ENCODE measurements at regions not wholly inside any gene's neighbourhood (a gene's known extent, or its start where the extent isn't known, plus 50 kb on each side); places are given as distances from the start of the nearest gene placed in this dataset.

DNA sequence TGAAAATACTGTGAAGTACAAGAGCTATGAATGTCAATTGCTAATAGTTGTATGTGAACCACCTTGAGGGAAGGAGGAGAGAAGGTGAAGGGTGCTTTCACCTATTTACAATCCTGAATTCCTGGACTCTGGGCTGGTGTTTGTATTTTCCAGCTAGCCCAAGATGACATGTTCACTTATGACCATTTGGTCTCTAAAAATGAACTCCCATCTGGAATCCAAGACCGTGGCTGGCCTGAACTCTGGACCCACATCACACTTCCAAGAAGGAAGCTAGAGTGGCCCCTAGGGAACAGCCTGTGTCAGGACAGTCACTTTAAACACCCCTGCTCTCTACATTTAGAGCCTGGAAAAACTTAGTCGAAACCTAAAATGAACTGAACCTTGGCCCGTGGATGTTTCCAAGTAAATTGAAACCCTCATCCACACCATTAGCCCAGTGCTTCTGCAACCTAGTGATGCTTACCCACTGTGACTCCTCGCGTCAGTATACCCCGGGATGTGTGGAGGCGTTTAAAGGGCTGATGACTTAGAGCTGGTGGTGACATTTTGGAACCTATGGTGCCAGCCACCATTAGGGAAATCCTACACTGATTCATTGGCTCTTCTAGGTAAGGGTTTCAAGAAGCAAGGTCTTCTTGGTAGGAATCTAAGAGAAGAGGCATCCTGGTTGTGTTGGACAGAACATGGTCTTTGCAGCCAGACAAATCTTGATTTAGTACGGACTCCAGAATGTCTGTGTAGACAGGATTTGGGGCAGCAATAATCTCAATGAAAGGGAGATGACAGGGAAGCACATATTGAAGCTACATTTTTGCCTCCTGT, 171.5 kb upstream of the IRF2BP2 start (continued):
- TF ChIP-seq, protein P1, sequence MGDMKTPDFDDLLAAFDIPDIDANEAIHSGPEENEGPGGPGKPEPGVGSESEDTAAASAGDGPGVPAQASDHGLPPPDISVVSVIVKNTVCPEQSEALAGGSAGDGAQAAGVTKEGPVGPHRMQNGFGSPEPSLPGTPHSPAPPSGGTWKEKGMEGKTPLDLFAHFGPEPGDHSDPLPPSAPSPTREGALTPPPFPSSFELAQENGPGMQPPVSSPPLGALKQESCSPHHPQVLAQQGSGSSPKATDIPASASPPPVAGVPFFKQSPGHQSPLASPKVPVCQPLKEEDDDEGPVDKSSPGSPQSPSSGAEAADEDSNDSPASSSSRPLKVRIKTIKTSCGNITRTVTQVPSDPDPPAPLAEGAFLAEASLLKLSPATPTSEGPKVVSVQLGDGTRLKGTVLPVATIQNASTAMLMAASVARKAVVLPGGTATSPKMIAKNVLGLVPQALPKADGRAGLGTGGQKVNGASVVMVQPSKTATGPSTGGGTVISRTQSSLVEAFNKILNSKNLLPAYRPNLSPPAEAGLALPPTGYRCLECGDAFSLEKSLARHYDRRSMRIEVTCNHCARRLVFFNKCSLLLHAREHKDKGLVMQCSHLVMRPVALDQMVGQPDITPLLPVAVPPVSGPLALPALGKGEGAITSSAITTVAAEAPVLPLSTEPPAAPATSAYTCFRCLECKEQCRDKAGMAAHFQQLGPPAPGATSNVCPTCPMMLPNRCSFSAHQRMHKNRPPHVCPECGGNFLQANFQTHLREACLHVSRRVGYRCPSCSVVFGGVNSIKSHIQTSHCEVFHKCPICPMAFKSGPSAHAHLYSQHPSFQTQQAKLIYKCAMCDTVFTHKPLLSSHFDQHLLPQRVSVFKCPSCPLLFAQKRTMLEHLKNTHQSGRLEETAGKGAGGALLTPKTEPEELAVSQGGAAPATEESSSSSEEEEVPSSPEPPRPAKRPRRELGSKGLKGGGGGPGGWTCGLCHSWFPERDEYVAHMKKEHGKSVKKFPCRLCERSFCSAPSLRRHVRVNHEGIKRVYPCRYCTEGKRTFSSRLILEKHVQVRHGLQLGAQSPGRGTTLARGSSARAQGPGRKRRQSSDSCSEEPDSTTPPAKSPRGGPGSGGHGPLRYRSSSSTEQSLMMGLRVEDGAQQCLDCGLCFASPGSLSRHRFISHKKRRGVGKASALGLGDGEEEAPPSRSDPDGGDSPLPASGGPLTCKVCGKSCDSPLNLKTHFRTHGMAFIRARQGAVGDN (CRISPR knock-in tag; IDR thresholded peaks at IDR 0.05) = no peak
- TF ChIP-seq TCF12 (IDR thresholded peaks at IDR 0.05) = no peak
- TF ChIP-seq TCF12 (CRISPR knock-in tag; IDR thresholded peaks at IDR 0.05) = no peak
- no peak for TF ChIP-seq FOXA1 (IDR thresholded peaks at IDR 0.05)
- TF ChIP-seq FOXA1 (CRISPR knock-in tag; IDR thresholded peaks at IDR 0.05) = peak; percentile 28; the same call in 1 of the 2 replicates
- no peak for TF ChIP-seq SRF (IDR thresholded peaks at IDR 0.05; ENCODE audit: low read depth, low read length)
- TF ChIP-seq ZNF567 (CRISPR knock-in tag; IDR thresholded peaks at IDR 0.05; ENCODE audit: borderline replicate concordance) = 0 out of 2 replicates have a peak, but pooled peaks have one; percentile 9
- no peak for TF ChIP-seq ZNF607 (CRISPR knock-in tag; IDR thresholded peaks at IDR 0.05; ENCODE audit: borderline replicate concordance)
- TF ChIP-seq, protein P2, sequence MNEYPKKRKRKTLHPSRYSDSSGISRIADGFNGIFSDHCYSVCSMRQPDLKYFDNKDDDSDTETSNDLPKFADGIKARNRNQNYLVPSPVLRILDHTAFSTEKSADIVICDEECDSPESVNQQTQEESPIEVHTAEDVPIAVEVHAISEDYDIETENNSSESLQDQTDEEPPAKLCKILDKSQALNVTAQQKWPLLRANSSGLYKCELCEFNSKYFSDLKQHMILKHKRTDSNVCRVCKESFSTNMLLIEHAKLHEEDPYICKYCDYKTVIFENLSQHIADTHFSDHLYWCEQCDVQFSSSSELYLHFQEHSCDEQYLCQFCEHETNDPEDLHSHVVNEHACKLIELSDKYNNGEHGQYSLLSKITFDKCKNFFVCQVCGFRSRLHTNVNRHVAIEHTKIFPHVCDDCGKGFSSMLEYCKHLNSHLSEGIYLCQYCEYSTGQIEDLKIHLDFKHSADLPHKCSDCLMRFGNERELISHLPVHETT (CRISPR knock-in tag; conservative IDR thresholded peaks at IDR 0.05) = no peak
- TF ChIP-seq ZBTB38 (CRISPR knock-in tag; IDR thresholded peaks at IDR 0.05) = no peak
- TF ChIP-seq HNF4A (CRISPR knock-in tag; IDR thresholded peaks at IDR 0.05) = peak; percentile 86
- no peak for TF ChIP-seq SRY (CRISPR knock-in tag; IDR thresholded peaks at IDR 0.05)
- no peak for TF ChIP-seq ZNF816 (CRISPR knock-in tag; IDR thresholded peaks at IDR 0.05; ENCODE audit: borderline replicate concordance)
- TF ChIP-seq THAP11 (CRISPR knock-in tag; IDR thresholded peaks at IDR 0.05) = peak; percentile 36; the same call in 1 of the 2 replicates
- TF ChIP-seq POGZ (CRISPR knock-in tag; IDR thresholded peaks at IDR 0.05) = peak; percentile 22; the same call in 1 of the 2 replicates
- peak; percentile 62 for TF ChIP-seq STAG1 (CRISPR knock-in tag; IDR thresholded peaks at IDR 0.05)
- TF ChIP-seq, protein P3, sequence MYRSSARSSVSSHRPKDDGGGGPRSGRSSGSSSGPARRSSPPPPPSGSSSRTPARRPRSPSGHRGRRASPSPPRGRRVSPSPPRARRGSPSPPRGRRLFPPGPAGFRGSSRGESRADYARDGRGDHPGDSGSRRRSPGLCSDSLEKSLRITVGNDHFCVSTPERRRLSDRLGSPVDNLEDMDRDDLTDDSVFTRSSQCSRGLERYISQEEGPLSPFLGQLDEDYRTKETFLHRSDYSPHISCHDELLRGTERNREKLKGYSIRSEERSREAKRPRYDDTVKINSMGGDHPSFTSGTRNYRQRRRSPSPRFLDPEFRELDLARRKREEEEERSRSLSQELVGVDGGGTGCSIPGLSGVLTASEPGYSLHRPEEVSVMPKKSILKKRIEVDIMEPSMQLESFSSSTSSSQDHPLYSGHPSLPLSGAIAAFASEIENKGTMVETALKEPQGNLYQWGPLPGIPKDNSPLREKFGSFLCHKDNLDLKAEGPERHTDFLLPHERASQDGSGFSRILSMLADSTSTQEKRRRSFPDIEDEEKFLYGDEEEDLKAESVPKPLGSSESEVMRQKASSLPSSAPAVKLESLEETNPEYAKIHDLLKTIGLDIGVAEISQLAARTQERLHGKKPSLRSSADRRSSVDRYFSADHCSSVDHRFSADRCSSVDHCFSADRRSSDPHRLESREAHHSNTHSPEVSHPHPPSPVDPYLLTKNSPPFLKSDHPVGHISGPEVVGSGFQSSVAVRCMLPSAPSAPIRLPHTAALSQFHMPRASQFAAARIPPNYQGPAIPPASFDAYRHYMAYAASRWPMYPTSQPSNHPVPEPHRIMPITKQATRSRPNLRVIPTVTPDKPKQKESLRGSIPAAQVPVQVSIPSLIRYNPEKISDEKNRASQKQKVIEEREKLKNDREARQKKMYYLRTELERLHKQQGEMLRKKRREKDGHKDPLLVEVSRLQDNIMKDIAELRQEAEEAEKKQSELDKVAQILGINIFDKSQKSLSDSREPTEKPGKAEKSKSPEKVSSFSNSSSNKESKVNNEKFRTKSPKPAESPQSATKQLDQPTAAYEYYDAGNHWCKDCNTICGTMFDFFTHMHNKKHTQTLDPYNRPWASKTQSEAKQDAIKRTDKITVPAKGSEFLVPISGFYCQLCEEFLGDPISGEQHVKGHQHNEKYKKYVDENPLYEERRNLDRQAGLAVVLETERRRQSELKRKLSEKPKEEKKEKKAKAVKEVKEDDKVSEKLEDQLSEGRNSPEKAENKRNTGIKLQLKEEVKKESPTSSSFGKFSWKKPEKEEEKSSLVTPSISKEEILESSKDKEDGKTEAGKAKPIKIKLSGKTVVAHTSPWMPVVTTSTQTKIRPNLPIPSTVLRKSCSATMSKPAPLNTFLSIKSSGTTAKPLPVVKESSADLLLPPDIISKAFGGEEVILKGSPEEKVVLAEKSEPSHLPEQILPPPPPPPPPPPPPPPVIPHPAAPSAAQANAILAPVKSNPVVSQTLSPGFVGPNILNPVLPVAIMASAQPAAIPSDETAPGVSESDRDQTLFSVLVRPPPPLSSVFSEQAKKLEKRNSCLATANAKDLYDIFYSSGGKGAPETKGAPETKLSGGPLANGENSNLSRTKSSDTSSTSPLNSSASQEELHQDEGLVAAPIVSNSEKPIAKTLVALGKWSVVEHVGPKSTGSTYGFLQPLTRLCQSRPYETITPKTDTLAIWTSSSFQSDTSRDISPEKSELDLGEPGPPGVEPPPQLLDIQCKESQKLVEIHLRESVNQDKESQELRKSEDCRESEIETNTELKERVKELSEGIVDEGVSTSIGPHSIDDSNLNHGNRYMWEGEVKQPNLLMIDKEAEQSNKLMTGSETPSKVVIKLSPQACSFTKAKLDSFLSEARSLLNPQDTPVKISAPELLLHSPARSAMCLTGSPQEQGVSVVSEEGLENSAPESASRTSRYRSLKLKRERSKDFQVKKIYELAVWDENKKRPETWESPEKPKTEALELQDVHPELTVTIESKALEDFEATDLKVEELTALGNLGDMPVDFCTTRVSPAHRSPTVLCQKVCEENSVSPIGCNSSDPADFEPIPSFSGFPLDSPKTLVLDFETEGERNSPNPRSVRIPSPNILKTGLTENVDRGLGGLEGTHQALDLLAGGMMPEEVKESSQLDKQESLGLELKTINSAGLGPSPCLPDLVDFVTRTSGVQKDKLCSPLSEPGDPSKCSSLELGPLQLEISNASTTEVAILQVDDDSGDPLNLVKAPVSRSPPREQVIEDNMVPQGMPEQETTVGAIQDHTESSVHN (CRISPR knock-in tag; IDR thresholded peaks at IDR 0.05) = 0 out of 2 replicates have a peak, but pooled peaks have one; percentile 17
